Astrocyte (in vitro differentiated cells and primary cell): ENCODE measurements at regions not wholly inside any gene's neighbourhood (a gene's known extent, or its start where the extent isn't known, plus 50 kb on each side); places are given as distances from the start of the nearest gene placed in this dataset.

Source experiments
- DNase-seq: peaks from one replicate; pipeline ENCODE4 v3.0.0-alpha.2; 2010; ENCODE audit warnings: low read depth
- FAIRE-seq: peaks from 2 replicates; lab custom pipeline; 2011; peaks lifted over from hg19 to GRCh38; lab: Jason Lieb, UNC
- H2AFZ ChIP-seq: 2 replicates; pipeline ENCODE4 v1.6.0; 2012; ENCODE audit warnings: low read depth, low read length, inconsistent platforms
- H3K27ac ChIP-seq: 2 replicates; pipeline ENCODE4 v1.5.1; 2011; ENCODE audit warnings: low read depth, low read length, inconsistent platforms
- H3K27me3 ChIP-seq: 2 replicates; pipeline ENCODE4 v1.6.0; 2011; ENCODE audit warnings: low read length, inconsistent platforms; ENCODE audit not compliant: insufficient read depth
- H3K36me3 ChIP-seq: 2 replicates; pipeline ENCODE4 v1.5.1; 2011; ENCODE audit warnings: low read length, inconsistent platforms; ENCODE audit not compliant: insufficient read depth
- H3K4me1 ChIP-seq: 2 replicates; pipeline ENCODE4 v1.5.1; 2011; ENCODE audit warnings: low read length, inconsistent platforms; ENCODE audit not compliant: insufficient read depth
- H3K4me2 ChIP-seq: 2 replicates; pipeline ENCODE4 v1.6.0; 2012; ENCODE audit warnings: low read length, inconsistent platforms
- H3K4me3 ChIP-seq: 2 replicates; pipeline ENCODE4 v1.5.1; 2011; ENCODE audit warnings: low read depth, mild to moderate bottlenecking, low read length, inconsistent platforms; ENCODE audit not compliant: insufficient read depth
- H3K79me2 ChIP-seq: 2 replicates; pipeline ENCODE4 v1.6.0; 2012; ENCODE audit warnings: mild to moderate bottlenecking, low read length, inconsistent platforms; ENCODE audit not compliant: insufficient read depth
- H3K9ac ChIP-seq: 2 replicates; pipeline ENCODE4 v1.6.0; 2012; ENCODE audit warnings: mild to moderate bottlenecking, low read length, inconsistent platforms
- H3K9me3 ChIP-seq: 2 replicates; pipeline ENCODE4 v1.5.1; 2012; ENCODE audit warnings: low read depth, mild to moderate bottlenecking, low read length, inconsistent platforms; ENCODE audit not compliant: insufficient read depth
- H4K20me1 ChIP-seq: 2 replicates; pipeline ENCODE4 v1.6.0; 2012; ENCODE audit warnings: low read length, inconsistent platforms; ENCODE audit not compliant: insufficient read depth
- H3K27ac Mint-ChIP-seq: one replicate; pipeline ENCODE4 v1.8.0; 2021; ENCODE audit warnings: mild to moderate bottlenecking, mixed read lengths; ENCODE audit not compliant: unreplicated experiment
- H3K27me3 Mint-ChIP-seq: one replicate; pipeline ENCODE4 v1.8.0; 2021; ENCODE audit warnings: low read depth, mixed read lengths; ENCODE audit not compliant: unreplicated experiment
- H3K36me3 Mint-ChIP-seq: one replicate; pipeline ENCODE4 v1.8.0; 2021; ENCODE audit warnings: low read depth, mixed read lengths; ENCODE audit not compliant: unreplicated experiment
- H3K4me1 Mint-ChIP-seq: one replicate; pipeline ENCODE4 v1.8.0; 2021; ENCODE audit warnings: low read depth, mixed read lengths; ENCODE audit not compliant: unreplicated experiment
- H3K4me3 Mint-ChIP-seq: one replicate; pipeline ENCODE4 v1.8.0; 2021; ENCODE audit warnings: mild to moderate bottlenecking, moderate library complexity, mixed read lengths; ENCODE audit not compliant: unreplicated experiment
- H3K9me3 Mint-ChIP-seq: one replicate; pipeline ENCODE4 v1.8.0; 2021; ENCODE audit warnings: mild to moderate bottlenecking, mixed read lengths; ENCODE audit not compliant: unreplicated experiment
- EZH2 ChIP-seq: IDR thresholded peaks from 2 replicates; pipeline ENCODE4 v1.6.1; 2012; ENCODE audit warnings: mild to moderate bottlenecking, low read length, inconsistent platforms; ENCODE audit not compliant: insufficient read depth
- TF ChIP-seq, protein P1 (sequence below): IDR thresholded peaks from 2 replicates; pipeline ENCODE4 v1.5.1; 2011; ENCODE audit warnings: low read depth, mild to moderate bottlenecking, inconsistent platforms, low read length, moderate library complexity; ENCODE audit not compliant: insufficient read depth

GRCh38 chr5:107806271-107806670 lies 135.5 kb upstream of the EFNA5 start:
- Mint-ChIP-seq H3K4me1 (peaks cover 4% of the 10 kb centered on the region), H3K36me3 (peaks cover 2% of the 10 kb centered on the region), H3K27me3 (no peaks in the 10 kb centered on the region), H3K9me3 (no peaks in the 10 kb centered on the region), H3K4me3 (no peak overlapping the region), H3K27ac (no peak overlapping the region)
- no peak for TF ChIP-seq EZH2
- TF ChIP-seq, protein P1, sequence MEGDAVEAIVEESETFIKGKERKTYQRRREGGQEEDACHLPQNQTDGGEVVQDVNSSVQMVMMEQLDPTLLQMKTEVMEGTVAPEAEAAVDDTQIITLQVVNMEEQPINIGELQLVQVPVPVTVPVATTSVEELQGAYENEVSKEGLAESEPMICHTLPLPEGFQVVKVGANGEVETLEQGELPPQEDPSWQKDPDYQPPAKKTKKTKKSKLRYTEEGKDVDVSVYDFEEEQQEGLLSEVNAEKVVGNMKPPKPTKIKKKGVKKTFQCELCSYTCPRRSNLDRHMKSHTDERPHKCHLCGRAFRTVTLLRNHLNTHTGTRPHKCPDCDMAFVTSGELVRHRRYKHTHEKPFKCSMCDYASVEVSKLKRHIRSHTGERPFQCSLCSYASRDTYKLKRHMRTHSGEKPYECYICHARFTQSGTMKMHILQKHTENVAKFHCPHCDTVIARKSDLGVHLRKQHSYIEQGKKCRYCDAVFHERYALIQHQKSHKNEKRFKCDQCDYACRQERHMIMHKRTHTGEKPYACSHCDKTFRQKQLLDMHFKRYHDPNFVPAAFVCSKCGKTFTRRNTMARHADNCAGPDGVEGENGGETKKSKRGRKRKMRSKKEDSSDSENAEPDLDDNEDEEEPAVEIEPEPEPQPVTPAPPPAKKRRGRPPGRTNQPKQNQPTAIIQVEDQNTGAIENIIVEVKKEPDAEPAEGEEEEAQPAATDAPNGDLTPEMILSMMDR, result no peak
- DNase-seq (no peak), FAIRE-seq (no peak)
- H3K4me2 ChIP-seq, result peak overlapping the region; percentile 33
- H3K9ac ChIP-seq, result no peak overlapping the region
- no peaks in the 10 kb centered on the region for H3K79me2 ChIP-seq
- H3K27me3 ChIP-seq, result no peaks in the 10 kb centered on the region
- no peaks in the 10 kb centered on the region for H4K20me1 ChIP-seq
- no peaks in the 10 kb centered on the region for H3K36me3 ChIP-seq
- no peak overlapping the region for H3K27ac ChIP-seq
- H3K9me3 ChIP-seq, result no peaks in the 10 kb centered on the region
- H3K4me3 ChIP-seq, result no peak overlapping the region
- H3K4me1 ChIP-seq, result peaks cover 22% of the 10 kb centered on the region
- H2AFZ ChIP-seq, result peak overlapping the region; percentile 8

GRCh38 chr5:107805824-107806223 lies 135.1 kb upstream of the EFNA5 start:
- Histone ChIP-seq H3K9ac (no peak overlapping the region), H3K4me1 (peaks cover 22% of the 10 kb centered on the region), H4K20me1 (no peaks in the 10 kb centered on the region), H3K27me3 (no peaks in the 10 kb centered on the region), H3K27ac (no peak overlapping the region), H2AFZ (no peak overlapping the region), H3K9me3 (no peaks in the 10 kb centered on the region), H3K4me2 (no peak overlapping the region), H3K79me2 (no peaks in the 10 kb centered on the region), H3K4me3 (no peak overlapping the region), H3K36me3 (no peaks in the 10 kb centered on the region)
- TF ChIP-seq, protein P1, result no peak
- TF ChIP-seq EZH2, result no peak
- DNase-seq, result no peak
- H3K4me1 Mint-ChIP-seq, result peaks cover 3% of the 10 kb centered on the region
- no peak overlapping the region for H3K27ac Mint-ChIP-seq
- FAIRE-seq, result no peak
- H3K9me3 Mint-ChIP-seq, result no peaks in the 10 kb centered on the region
- H3K4me3 Mint-ChIP-seq, result no peak overlapping the region
- H3K27me3 Mint-ChIP-seq, result no peaks in the 10 kb centered on the region
- peaks cover 2% of the 10 kb centered on the region for H3K36me3 Mint-ChIP-seq

DNA sequence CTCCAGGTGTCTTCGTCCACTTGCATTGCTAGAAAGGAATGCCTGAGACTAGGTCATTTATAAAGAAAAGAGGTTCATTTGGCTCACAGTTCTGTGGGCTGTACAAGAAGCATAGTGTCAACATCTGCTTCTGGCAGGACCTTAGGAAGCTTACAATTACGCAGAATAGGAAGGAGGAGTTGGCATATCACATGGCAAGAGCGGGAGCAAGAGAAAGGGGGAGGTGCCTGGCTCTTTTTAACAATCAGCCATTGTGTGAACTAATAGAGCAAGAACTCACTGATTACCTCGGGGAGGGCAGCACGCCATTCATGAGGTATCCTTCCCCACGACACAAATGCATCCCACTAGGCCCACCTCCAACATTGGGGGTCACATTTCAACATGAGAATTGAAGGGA lies 134.4 kb upstream of the EFNA5 start:
- no peaks in the 10 kb centered on the region for H3K79me2 ChIP-seq
- no peak overlapping the region for H3K4me3 ChIP-seq
- H3K4me2 ChIP-seq, result no peak overlapping the region
- Mint-ChIP-seq H3K27me3 (no peaks in the 10 kb centered on the region), H3K36me3 (peaks cover 2% of the 10 kb centered on the region), H3K9me3 (no peaks in the 10 kb centered on the region), H3K4me3 (no peak overlapping the region), H3K4me1 (peaks cover 2% of the 10 kb centered on the region), H3K27ac (no peak overlapping the region)
- H3K4me1 ChIP-seq, result peaks cover 22% of the 10 kb centered on the region
- no peak overlapping the region for H3K27ac ChIP-seq
- H3K36me3 ChIP-seq, result no peaks in the 10 kb centered on the region
- H3K9me3 ChIP-seq, result no peaks in the 10 kb centered on the region
- H3K9ac ChIP-seq, result no peak overlapping the region
- DNase-seq (no peak), FAIRE-seq (no peak)
- no peak overlapping the region for H2AFZ ChIP-seq
- H3K27me3 ChIP-seq, result no peaks in the 10 kb centered on the region
- H4K20me1 ChIP-seq, result no peaks in the 10 kb centered on the region
- TF ChIP-seq, protein P1, result no peak
- no peak for TF ChIP-seq EZH2
